Memory B cell (primary cell): ENCODE measurements at regions not wholly inside any gene's neighbourhood (a gene's known extent, or its start where the extent isn't known, plus 50 kb on each side); places are given as distances from the start of the nearest gene placed in this dataset.

Experiments used
- ATAC-seq: fragments of 150-1000 bp; cut with Tn5 transposase; 2 replicates; pipeline ENCODE4 v1.10.0; 2021; ENCODE audit warnings: low read depth, mild to moderate bottlenecking, moderate library complexity
- DNase-seq, 2 donors: peaks; one replicate each; pipeline ENCODE4 v3.0.0; 2022; ENCODE audit warnings: low spot score in 2 of 2
- H3K27ac Mint-ChIP-seq: one replicate; pipeline ENCODE4 v1.8.0; 2022; ENCODE audit warnings: mild to moderate bottlenecking, moderate library complexity, mixed read lengths
- H3K27me3 Mint-ChIP-seq: one replicate; pipeline ENCODE4 v1.8.0; 2022; ENCODE audit warnings: mixed read lengths
- H3K36me3 Mint-ChIP-seq: one replicate; pipeline ENCODE4 v1.8.0; 2022; ENCODE audit warnings: mild to moderate bottlenecking, mixed read lengths
- H3K4me1 Mint-ChIP-seq: one replicate; pipeline ENCODE4 v1.8.0; 2022; ENCODE audit warnings: mixed read lengths
- H3K4me3 Mint-ChIP-seq: one replicate; pipeline ENCODE4 v1.8.0; 2022; ENCODE audit warnings: mild to moderate bottlenecking, moderate library complexity, mixed read lengths
- H3K9me3 Mint-ChIP-seq: one replicate; pipeline ENCODE4 v1.8.0; 2022; ENCODE audit warnings: mixed read lengths

DNA sequence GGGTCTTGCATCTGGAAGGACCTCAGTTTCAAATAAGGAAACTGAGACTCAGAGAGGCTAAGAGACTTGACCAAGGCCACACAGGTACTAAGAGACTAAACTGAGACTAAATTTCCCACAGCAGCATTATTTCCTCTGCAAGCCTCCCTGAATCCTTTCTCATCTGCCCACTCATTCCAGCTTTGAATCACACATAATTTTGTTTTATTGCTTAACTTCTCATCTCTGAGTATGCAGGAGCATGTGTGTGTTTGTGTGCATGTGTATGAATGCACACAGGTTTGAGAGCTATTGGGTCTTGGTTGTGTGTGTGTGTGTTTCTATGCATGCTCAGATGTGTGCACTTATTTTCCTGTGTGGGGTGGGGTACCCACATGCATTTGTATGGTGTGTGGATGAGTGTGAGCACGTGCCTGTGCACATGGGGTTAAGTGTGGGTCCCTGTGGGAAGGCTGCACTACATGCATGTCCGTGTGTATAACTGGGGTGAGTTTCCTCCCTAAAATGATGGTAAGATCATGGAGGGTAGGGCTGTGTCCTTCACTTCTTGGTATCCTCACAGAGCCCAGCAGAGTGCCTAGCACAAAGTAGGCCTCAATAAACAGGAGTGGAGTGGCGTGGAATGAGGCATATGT, 74.4 kb upstream of the ZC3H12A start:
- H3K4me3 Mint-ChIP-seq = no peak overlapping the region
- no peak overlapping the region for H3K27ac Mint-ChIP-seq
- H3K27me3 Mint-ChIP-seq = peaks cover 23% of the 10 kb centered on the region
- no peaks in the 10 kb centered on the region for H3K4me1 Mint-ChIP-seq
- no peak for DNase-seq
- no peaks in the 10 kb centered on the region for H3K36me3 Mint-ChIP-seq
- H3K9me3 Mint-ChIP-seq = no peaks in the 10 kb centered on the region
- ATAC-seq = no peak

DNA sequence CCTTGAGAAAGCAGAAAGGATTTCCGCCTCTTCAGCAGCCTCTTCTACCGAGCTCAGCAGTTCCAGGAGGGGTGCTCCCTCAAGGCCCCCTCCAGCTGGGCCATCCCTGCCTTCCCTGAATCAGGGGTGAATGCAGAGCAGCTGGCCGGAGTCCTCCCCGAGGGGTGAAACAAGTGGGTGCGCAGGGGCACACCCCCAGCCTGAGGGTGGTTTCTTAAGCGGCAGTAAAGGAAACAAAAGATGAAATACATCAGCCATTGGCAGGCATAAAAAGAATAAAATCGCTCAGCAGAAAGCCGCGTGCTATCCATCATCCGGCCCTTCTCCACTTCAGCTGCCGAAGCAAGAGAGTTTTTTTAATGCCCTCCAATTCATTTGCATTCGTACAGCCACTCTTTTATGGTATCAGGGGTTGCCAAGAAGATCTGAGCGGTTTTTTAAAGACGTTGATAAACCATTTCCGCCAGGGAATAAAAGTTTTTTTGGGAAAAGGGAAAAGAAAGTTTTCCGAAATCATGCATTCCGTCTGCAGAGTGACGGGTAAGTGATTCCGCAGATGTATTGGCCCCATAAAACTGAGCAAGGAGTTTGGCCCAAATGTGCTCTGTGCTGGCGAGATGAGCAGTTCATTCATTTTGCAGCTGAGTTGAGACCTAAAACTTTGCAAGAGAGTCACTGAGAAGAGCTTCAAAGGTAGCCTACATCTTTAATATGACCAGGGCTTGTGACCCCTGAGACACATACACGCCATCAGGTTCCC, 73.7 kb upstream of the ZC3H12A start:
- ATAC-seq (no peak), DNase-seq (no peak)
- Mint-ChIP-seq H3K4me1 (no peaks in the 10 kb centered on the region), H3K27me3 (peaks cover 26% of the 10 kb centered on the region), H3K27ac (no peak overlapping the region), H3K36me3 (no peaks in the 10 kb centered on the region), H3K9me3 (no peaks in the 10 kb centered on the region), H3K4me3 (no peak overlapping the region)

DNA sequence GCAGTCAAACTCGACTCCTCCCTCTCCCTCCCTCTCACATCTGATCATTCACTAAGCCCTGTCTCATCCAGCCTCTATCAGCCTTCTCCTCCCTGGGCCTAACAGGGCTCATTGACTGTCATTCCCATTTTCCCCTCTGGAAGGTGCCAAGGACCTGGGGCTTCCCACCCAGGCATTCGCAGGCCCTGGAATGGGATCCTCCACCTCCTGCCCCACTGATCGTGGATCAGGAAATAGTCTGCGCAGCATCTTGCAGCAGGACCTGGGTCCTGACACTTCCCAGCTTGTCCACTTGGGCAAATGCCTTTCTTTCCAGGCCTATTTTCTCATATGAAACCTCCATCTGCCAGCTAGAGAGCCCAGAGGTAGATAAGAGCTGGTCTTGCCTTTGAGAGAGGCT, 71.2 kb upstream of the ZC3H12A start:
- no peak for DNase-seq
- peaks cover 15% of the 10 kb centered on the region for H3K27me3 Mint-ChIP-seq
- ATAC-seq = no peak
- no peaks in the 10 kb centered on the region for H3K4me1 Mint-ChIP-seq
- H3K9me3 Mint-ChIP-seq = no peaks in the 10 kb centered on the region
- H3K36me3 Mint-ChIP-seq = no peaks in the 10 kb centered on the region
- H3K4me3 Mint-ChIP-seq = no peak overlapping the region
- H3K27ac Mint-ChIP-seq = no peak overlapping the region

DNA sequence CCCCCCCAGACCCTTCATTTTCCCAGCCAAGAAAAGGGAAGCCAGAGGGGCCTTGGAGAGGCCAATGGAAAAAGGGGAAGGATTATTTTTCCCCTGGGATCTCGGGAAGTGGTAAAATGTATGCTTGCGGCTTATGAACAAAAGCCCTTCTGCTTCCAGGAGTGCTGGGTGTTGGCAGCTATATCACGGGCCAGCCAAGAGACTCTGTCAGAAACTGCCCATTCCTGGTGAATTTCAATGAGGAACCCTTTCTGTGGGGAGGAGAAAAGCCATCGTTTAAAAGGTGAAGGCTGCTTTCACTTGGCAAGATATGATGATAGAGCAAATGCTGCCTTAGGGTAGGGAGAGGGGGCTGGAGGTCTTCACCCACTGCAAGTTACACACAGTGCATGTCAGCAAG, 69.7 kb upstream of the ZC3H12A start:
- Mint-ChIP-seq H3K36me3 (no peaks in the 10 kb centered on the region), H3K27me3 (peaks cover 13% of the 10 kb centered on the region), H3K4me1 (no peaks in the 10 kb centered on the region), H3K9me3 (no peaks in the 10 kb centered on the region), H3K4me3 (no peak overlapping the region), H3K27ac (no peak overlapping the region)
- no peak for ATAC-seq
- DNase-seq = no peak

DNA sequence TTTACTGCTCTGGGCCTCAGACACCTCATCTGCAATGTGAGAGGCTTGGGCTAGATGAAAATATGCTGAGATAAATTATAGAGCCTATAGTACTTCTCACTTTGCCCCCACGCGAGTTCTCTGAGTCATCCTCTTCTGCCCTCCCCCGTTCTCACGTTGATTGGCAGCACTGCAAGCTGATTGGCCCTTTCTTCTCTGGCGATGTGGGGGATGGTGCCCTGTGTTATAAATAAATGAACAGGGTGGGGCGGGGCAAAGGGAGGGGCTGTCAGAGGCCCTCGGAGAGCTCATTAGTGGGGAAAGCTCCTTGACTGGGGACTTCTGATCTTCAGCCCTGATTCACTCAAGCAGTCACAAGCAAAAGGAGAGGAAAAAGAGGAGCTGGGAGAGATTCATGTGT, 64.3 kb upstream of the ZC3H12A start:
- no peak for ATAC-seq
- H3K4me1 Mint-ChIP-seq = no peaks in the 10 kb centered on the region
- no peak for DNase-seq
- H3K27me3 Mint-ChIP-seq = peaks cover 15% of the 10 kb centered on the region
- no peak overlapping the region for H3K27ac Mint-ChIP-seq
- no peaks in the 10 kb centered on the region for H3K9me3 Mint-ChIP-seq
- H3K36me3 Mint-ChIP-seq = no peaks in the 10 kb centered on the region
- no peak overlapping the region for H3K4me3 Mint-ChIP-seq

DNA sequence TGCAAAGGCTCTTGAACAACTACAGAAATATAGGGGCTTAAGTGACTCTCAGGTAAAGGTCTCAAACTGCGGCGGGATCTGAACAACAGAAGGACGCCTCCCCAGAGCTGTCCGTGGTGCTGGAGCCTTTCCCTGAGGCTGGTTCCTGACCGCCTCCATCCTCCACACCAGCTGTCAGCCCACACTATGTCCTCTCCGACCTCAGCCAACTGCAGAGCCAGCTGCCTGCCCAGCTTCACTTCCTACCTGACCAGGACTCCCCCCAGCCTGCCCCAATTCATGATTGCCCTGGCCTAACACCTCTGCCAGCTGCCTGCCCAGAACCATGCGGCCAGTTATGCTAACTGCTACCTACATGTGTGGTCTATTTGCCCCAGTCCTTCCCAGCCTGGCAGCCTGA, 63.6 kb upstream of the ZC3H12A start:
- Mint-ChIP-seq H3K9me3 (peaks cover 3% of the 10 kb centered on the region), H3K36me3 (no peaks in the 10 kb centered on the region)
- no peak for ATAC-seq

DNA sequence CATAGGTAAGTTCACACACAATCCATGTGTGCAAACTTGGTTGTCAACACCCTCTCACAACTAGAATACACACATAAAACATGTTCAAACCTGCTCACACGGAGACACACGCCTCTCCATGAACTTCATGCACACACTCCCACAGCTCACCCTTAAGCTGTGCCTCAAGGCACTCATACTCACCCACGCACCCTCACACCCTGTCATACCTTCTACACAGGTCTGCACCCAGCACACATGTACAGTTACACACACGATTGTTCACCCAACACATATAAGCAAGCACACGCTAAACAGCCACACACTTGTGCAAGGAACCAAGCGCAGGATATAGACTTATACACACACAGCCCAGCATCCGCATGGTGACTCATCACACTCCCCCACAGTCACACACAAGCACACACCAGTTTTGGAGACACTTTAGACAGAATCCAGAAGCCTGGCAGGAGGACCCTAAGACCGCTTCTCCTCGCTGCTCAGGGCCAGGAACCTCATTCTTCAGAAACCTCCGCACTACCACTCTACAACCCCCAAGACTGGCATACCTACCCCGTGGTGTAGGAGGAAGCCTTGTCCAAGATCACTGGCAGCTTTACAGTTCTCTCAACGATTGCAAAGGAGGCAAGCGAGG, 58.7 kb upstream of the ZC3H12A start:
- no peak for ATAC-seq
- no peak overlapping the region for H3K4me3 Mint-ChIP-seq

More for the DNA sequence above, 63.6 kb upstream of the ZC3H12A start:
- Mint-ChIP-seq H3K27ac (no peak overlapping the region), H3K27me3 (peaks cover 14% of the 10 kb centered on the region), H3K4me3 (no peak overlapping the region), H3K4me1 (no peaks in the 10 kb centered on the region)
- DNase-seq = no peak

DNA sequence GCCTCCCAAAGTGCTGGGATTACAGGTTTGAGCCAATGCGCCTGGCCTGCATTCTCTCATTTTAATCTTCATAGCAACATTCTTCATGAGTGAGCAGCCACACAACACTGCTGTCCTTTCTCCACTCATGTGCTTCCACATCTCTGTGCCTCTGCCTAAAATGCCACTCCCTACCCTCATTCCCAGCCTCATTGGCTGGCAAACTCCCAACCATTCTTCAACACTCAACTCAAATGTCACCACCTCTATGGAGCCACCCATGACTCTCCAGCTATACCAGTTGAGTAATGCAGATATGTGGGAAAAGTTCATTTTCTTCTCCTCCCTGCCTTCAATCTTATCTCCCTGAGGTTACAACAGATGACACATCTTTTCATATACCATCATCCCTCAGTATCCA, 53.9 kb upstream of the ZC3H12A start:
- H3K4me3 Mint-ChIP-seq = no peak overlapping the region
- no peak overlapping the region for H3K27ac Mint-ChIP-seq

More for the DNA sequence above, 58.7 kb upstream of the ZC3H12A start:
- Mint-ChIP-seq H3K27me3 (peaks cover 17% of the 10 kb centered on the region), H3K4me1 (no peaks in the 10 kb centered on the region), H3K9me3 (peaks cover 3% of the 10 kb centered on the region), H3K27ac (no peak overlapping the region), H3K36me3 (no peaks in the 10 kb centered on the region)
- DNase-seq = no peak

DNA sequence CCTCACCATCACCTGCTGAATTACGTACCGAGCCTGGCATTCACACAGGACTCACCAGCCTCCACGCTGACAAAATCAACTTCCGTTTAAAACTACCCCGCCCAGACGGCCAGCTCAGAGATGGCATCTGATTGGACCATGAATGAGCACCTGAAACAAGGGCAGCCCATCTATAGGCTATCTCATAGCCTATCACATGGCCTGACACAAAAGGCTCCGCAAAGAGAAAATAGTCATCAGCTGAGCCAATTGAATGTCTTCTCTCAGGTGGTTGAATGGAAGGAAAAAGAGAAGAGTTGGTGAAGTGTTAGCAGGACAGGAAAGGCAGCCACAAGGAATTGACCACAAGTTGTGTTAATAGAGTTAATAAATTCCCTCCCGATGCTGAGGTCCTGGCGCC, 50.6 kb upstream of the ZC3H12A start:
- Mint-ChIP-seq H3K4me1 (no peaks in the 10 kb centered on the region), H3K9me3 (no peaks in the 10 kb centered on the region), H3K36me3 (no peaks in the 10 kb centered on the region), H3K4me3 (no peak overlapping the region), H3K27me3 (peaks cover 17% of the 10 kb centered on the region), H3K27ac (no peak overlapping the region)
- no peak for ATAC-seq
- DNase-seq = no peak

More for the DNA sequence above, 53.9 kb upstream of the ZC3H12A start:
- Mint-ChIP-seq H3K4me1 (no peaks in the 10 kb centered on the region), H3K9me3 (peaks cover 3% of the 10 kb centered on the region), H3K27me3 (peaks cover 18% of the 10 kb centered on the region), H3K36me3 (no peaks in the 10 kb centered on the region)
- ATAC-seq = no peak
- no peak for DNase-seq

DNA sequence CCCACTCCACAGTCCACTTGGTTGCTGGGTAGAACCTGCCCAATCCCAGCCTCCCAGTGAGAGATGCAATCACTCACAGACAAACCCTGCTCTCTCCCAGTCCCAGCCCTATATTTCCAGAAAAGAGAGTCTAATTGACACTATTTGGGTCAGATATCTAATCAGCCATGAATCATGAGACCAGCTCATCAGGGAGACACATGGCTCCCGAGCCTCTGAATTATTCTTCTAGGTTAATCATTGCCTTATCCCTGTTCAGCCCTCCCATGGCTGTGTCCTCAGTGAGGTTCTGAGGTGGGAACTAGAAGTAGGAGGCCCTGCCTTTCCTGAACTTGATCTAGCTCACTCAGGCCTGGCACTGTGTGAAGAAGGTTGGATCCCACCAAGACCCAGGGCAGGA, 49.9 kb upstream of the ZC3H12A start:
- Mint-ChIP-seq H3K4me3 (no peak overlapping the region), H3K27ac (no peak overlapping the region), H3K36me3 (no peaks in the 10 kb centered on the region), H3K27me3 (peaks cover 17% of the 10 kb centered on the region), H3K9me3 (no peaks in the 10 kb centered on the region), H3K4me1 (no peaks in the 10 kb centered on the region)
- ATAC-seq (no peak), DNase-seq (no peak)
